SK-N-MC (cell line): ENCODE measurements at regions not wholly inside any gene's neighbourhood (a gene's known extent, or its start where the extent isn't known, plus 50 kb on each side); places are given as distances from the start of the nearest gene placed in this dataset.

Source experiments
- EZH2 ChIP-seq: fragments of 200-600 bp; sonication (generic); IDR thresholded peaks from one replicate; pipeline ENCODE4 v1.6.1; 2017; ENCODE audit warnings: antibody characterized with exemption
- POLR2AphosphoS5 ChIP-seq: IDR thresholded peaks from 2 replicates; pipeline ENCODE4 v1.6.1; 2012; ENCODE audit warnings: mild to moderate bottlenecking, low read depth, low read length, borderline replicate concordance

GRCh38 chr10:130558746-130559546, 422.8 kb downstream of the GLRX3 start:
- TF ChIP-seq EZH2: no peak
- no peak for TF ChIP-seq POLR2AphosphoS5
